A673 (cell line): ENCODE measurements at regions not wholly inside any gene's neighbourhood (a gene's known extent, or its start where the extent isn't known, plus 50 kb on each side); places are given as distances from the start of the nearest gene placed in this dataset.

ENCODE experiments used
- CTCF ChIP-seq: fragments of 300-800, 200-600 bp; sonication (generic); conservative IDR thresholded peaks from 2 replicates; pipeline ENCODE4 v1.5.1; 2017; ENCODE audit warnings: low read depth, mild to moderate bottlenecking, antibody characterized with exemption, low read length, moderate library complexity, mixed read lengths
- EZH2 ChIP-seq: fragments of 200-600 bp; sonication (generic); IDR thresholded peaks from 2 replicates; pipeline ENCODE4 v1.6.1; 2017; ENCODE audit warnings: borderline replicate concordance, low read depth, mild to moderate bottlenecking, mixed read lengths, antibody characterized with exemption, low read length; ENCODE audit not compliant: poor library complexity, severe bottlenecking

GRCh38 chr2:149806651-149807050 is 219.1 kb upstream of the MMADHC start:
- no peak for TF ChIP-seq EZH2
- no peak for TF ChIP-seq CTCF
